HEK293 (cell line): ENCODE measurements at regions not wholly inside any gene's neighbourhood (a gene's known extent, or its start where the extent isn't known, plus 50 kb on each side); places are given as distances from the start of the nearest gene placed in this dataset.

ENCODE experiments used
- CTCF ChIA-PET: fragments of 350-600 bp; formaldehyde crosslinking; extraction: SDS; loops from one replicate; lab custom pipeline; 2021; ENCODE audit warnings: antibody characterized with exemption; lab: Yijun Ruan, JAX
- POLR2A ChIA-PET: fragments of 300-600 bp; formaldehyde crosslinking; extraction: SDS; loops from one replicate; lab custom pipeline; 2020; ENCODE audit warnings: antibody characterized with exemption, inconsistent platforms; lab: Yijun Ruan, JAX
- H3K27ac ChIP-seq: fragments of 200-500 bp; sonication (Bioruptor generic); 2 replicates; pipeline ENCODE4 v1.5.1; 2014; ENCODE audit warnings: low read depth, low read length, control low read depth, inconsistent platforms; ENCODE audit errors: extremely low read depth
- H3K36me3 ChIP-seq, 2 experiments: fragments of 200-500 bp in 1 of 2; sonication (Bioruptor generic) in 1 of 2; 1 replicate in 1 of 2; 2 replicates in 1 of 2; pipeline ENCODE4 v1.5.1; 2014 to 2017; ENCODE audit warnings: inconsistent platforms in 2 of 2, low read length in 2 of 2; ENCODE audit not compliant: control insufficient read depth in 2 of 2, insufficient read depth in 1 of 2
- H3K4me1 ChIP-seq: fragments of 200-500 bp; sonication (Bioruptor generic); 2 replicates; pipeline ENCODE4 v1.5.1; 2014; ENCODE audit warnings: mild to moderate bottlenecking, low read length, inconsistent platforms; ENCODE audit not compliant: control insufficient read depth, insufficient read depth
- H3K4me3 ChIP-seq: 2 replicates; pipeline ENCODE4 v1.5.1; 2011; ENCODE audit warnings: low read depth, mild to moderate bottlenecking, control low read depth, low read length, moderate library complexity
- H3K9me3 ChIP-seq: fragments of 200-500 bp; sonication (Bioruptor generic); 2 replicates; pipeline ENCODE4 v1.5.1; 2014; ENCODE audit warnings: low read depth, low read length, inconsistent platforms; ENCODE audit not compliant: control insufficient read depth, insufficient read depth
- BCL6B ChIP-seq: fragments of 450-650 bp; formaldehyde crosslinking; IDR thresholded peaks from 2 replicates; pipeline ENCODE4 v1.5.1; 2017; ENCODE audit warnings: missing biosample characterization, missing genetic modification characterization
- ELK4 ChIP-seq: IDR thresholded peaks from 2 replicates; pipeline ENCODE4 v1.6.1; 2011; ENCODE audit warnings: mild to moderate bottlenecking, low read depth, low read length, borderline replicate concordance
- FEZF1 ChIP-seq: fragments of 450-650 bp; formaldehyde crosslinking; IDR thresholded peaks from 2 replicates; pipeline ENCODE4 v1.5.1; 2016; ENCODE audit warnings: missing biosample characterization, missing genetic modification characterization
- IKZF3 ChIP-seq: fragments of 450-650 bp; IDR thresholded peaks from 2 replicates; pipeline ENCODE4 v1.5.0; 2018; ENCODE audit warnings: missing biosample characterization, mild to moderate bottlenecking, missing genetic modification characterization, moderate library complexity
- OSR2 ChIP-seq: fragments of 450-650 bp; formaldehyde crosslinking; IDR thresholded peaks from 2 replicates; pipeline ENCODE4 v1.5.1; 2016; ENCODE audit warnings: missing biosample characterization, missing genetic modification characterization
- SCRT1 ChIP-seq: fragments of 450-650 bp; formaldehyde crosslinking; IDR thresholded peaks from 2 replicates; pipeline ENCODE4 v1.5.1; 2016; ENCODE audit warnings: missing biosample characterization, missing genetic modification characterization, borderline replicate concordance
- SP7 ChIP-seq: fragments of 450-650 bp; formaldehyde crosslinking; IDR thresholded peaks from 2 replicates; pipeline ENCODE4 v1.5.1; 2016; ENCODE audit warnings: missing biosample characterization, missing genetic modification characterization
- TCF7L2 ChIP-seq: IDR thresholded peaks from 2 replicates; pipeline ENCODE4 v1.6.1; 2011; ENCODE audit warnings: low read depth, mild to moderate bottlenecking, inconsistent platforms, low read length, moderate library complexity, borderline replicate concordance
- TRIM28 ChIP-seq: IDR thresholded peaks from 2 replicates; pipeline ENCODE4 v1.6.1; 2011; ENCODE audit warnings: low read length, control low read depth, borderline replicate concordance
- YY2 ChIP-seq: fragments of 450-650 bp; formaldehyde crosslinking; IDR thresholded peaks from 2 replicates; pipeline ENCODE4 v1.5.1; 2016; ENCODE audit warnings: missing biosample characterization, missing genetic modification characterization
- ZBTB11 ChIP-seq: fragments of 450-650 bp; formaldehyde crosslinking; conservative IDR thresholded peaks from 2 replicates; pipeline ENCODE4 v1.5.1; 2016; ENCODE audit warnings: low read depth, missing biosample characterization, missing genetic modification characterization
- ZBTB8A ChIP-seq: fragments of 450-650 bp; formaldehyde crosslinking; IDR thresholded peaks from 2 replicates; pipeline ENCODE4 v1.5.1; 2016; ENCODE audit warnings: missing biosample characterization, missing genetic modification characterization
- ZNF114 ChIP-seq: fragments of 450-650 bp; formaldehyde crosslinking; IDR thresholded peaks from 2 replicates; pipeline ENCODE4 v1.5.0; 2017; ENCODE audit warnings: missing biosample characterization, missing genetic modification characterization
- ZNF174 ChIP-seq: fragments of 450-650 bp; formaldehyde crosslinking; IDR thresholded peaks from 2 replicates; pipeline ENCODE4 v1.5.0; 2017; ENCODE audit warnings: missing biosample characterization, mild to moderate bottlenecking, missing genetic modification characterization
- ZNF223 ChIP-seq: fragments of 450-650 bp; formaldehyde crosslinking; IDR thresholded peaks from 2 replicates; pipeline ENCODE4 v1.5.1; 2016; ENCODE audit warnings: missing biosample characterization, missing genetic modification characterization
- ZNF280C ChIP-seq: fragments of 450-650 bp; formaldehyde crosslinking; IDR thresholded peaks from 2 replicates; pipeline ENCODE4 v1.5.1; 2016; ENCODE audit warnings: missing biosample characterization, missing genetic modification characterization
- ZNF404 ChIP-seq: fragments of 450-650 bp; formaldehyde crosslinking; IDR thresholded peaks from 2 replicates; pipeline ENCODE4 v1.5.1; 2017; ENCODE audit warnings: missing biosample characterization, missing genetic modification characterization
- ZNF449 ChIP-seq: fragments of 450-650 bp; formaldehyde crosslinking; IDR thresholded peaks from 2 replicates; pipeline ENCODE4 v1.5.1; 2017; ENCODE audit warnings: missing biosample characterization, mild to moderate bottlenecking, missing genetic modification characterization, moderate library complexity
- ZNF558 ChIP-seq: fragments of 450-650 bp; formaldehyde crosslinking; IDR thresholded peaks from 2 replicates; pipeline ENCODE4 v1.5.1; 2016; ENCODE audit warnings: missing biosample characterization, missing genetic modification characterization
- ZNF701 ChIP-seq: fragments of 450-650 bp; formaldehyde crosslinking; IDR thresholded peaks from 2 replicates; pipeline ENCODE4 v1.5.1; 2016; ENCODE audit warnings: missing biosample characterization, missing genetic modification characterization

- no peaks in the 10 kb centered on the region for H3K36me3 ChIP-seq
- H3K9me3 ChIP-seq: no peaks in the 10 kb centered on the region
- CTCF ChIA-PET: interaction anchor here (1.2 kb wide), 1 partner anchor 14 kb away, joined by 4 read pairs; no protein-coding TSS in a partner anchor
- H3K4me1 ChIP-seq: no peaks in the 10 kb centered on the region
- TF ChIP-seq YY2 (tag by site-specific recombination): no peak
- TF ChIP-seq, all 188 proteins: peak for 0
- Histone ChIP-seq H3K4me3 (no peak overlapping the region), H3K27ac (no peak overlapping the region)
- POLR2A ChIA-PET: no interaction called here
Observed at GRCh38 chr5:101664071-101664791, 631.9 kb downstream of the SLCO4C1 start.

- Histone ChIP-seq H3K27ac (no peak overlapping the region), H3K4me1 (no peaks in the 10 kb centered on the region), H3K9me3 (no peaks in the 10 kb centered on the region), H3K36me3 (no peaks in the 10 kb centered on the region), H3K4me3 (no peak overlapping the region)
- TF ChIP-seq ZNF404 (tag by site-specific recombination) (no peak), ZNF558 (tag by site-specific recombination) (no peak), ZNF223 (tag by site-specific recombination) (no peak), OSR2 (tag by site-specific recombination) (no peak), ELK4 (no peak), ZBTB8A (tag by site-specific recombination) (no peak), SCRT1 (tag by site-specific recombination) (no peak), ZNF449 (tag by site-specific recombination) (no peak), ZNF701 (tag by site-specific recombination) (no peak), ZBTB11 (tag by site-specific recombination) (no peak), IKZF3 (tag by site-specific recombination) (no peak), TCF7L2 (no peak), ZNF280C (tag by site-specific recombination) (no peak), FEZF1 (tag by site-specific recombination) (no peak), TRIM28 (no peak), ZNF114 (tag by site-specific recombination) (no peak), ZNF174 (tag by site-specific recombination) (no peak), SP7 (tag by site-specific recombination) (no peak), BCL6B (tag by site-specific recombination) (no peak)
- POLR2A ChIA-PET: no interaction called here
- CTCF ChIA-PET: interaction anchor here (1.4 kb wide), 1 partner anchor 15 kb away, joined by 7 read pairs; no protein-coding TSS in a partner anchor
Observed at GRCh38 chr5:101663543-101663942, 632.5 kb downstream of the SLCO4C1 start.
